ENCODE measurements at regions not wholly inside any gene's neighbourhood (a gene's known extent, or its start where the extent isn't known, plus 50 kb on each side); places are given as distances from the start of the nearest gene placed in this dataset.
"Not testable (repeated sequence)": the region's sequence is repeated elsewhere in the genome, so short reads cannot be mapped to it uniquely, and the experiment has no call there.

- DNase-seq = no peak
These were observed 718.9 kb downstream of the CCSER2 start for GRCh38 chr10:85047170-85047834.

GRCh38 chr10:85047979-85048378, 719.6 kb downstream of the CCSER2 start:
- DNase-seq = no peak

GRCh38 chr10:85048644-85049043, 720.3 kb downstream of the CCSER2 start:
- DNase-seq = no peak

DNA sequence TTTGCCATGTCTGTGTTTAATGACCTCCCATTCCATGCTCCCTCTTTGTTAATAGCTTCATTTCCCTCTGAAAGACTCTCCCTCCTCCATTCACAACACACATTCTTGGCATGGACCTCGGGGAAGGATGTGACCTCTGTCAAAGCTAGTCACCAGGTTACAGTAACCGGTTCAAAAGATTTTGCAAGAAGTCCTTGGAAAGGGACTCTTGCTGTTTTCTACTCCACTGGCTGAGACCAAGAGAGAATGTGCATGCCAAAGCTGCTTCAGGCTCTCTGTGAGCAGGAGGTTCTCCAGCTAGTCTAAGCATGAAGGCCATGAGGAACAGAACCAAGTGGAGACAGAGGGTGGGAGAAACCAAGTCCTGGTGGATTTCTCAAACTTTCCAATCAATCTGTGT, 732.6 kb downstream of the CCSER2 start:
- DNase-seq = no peak

DNA sequence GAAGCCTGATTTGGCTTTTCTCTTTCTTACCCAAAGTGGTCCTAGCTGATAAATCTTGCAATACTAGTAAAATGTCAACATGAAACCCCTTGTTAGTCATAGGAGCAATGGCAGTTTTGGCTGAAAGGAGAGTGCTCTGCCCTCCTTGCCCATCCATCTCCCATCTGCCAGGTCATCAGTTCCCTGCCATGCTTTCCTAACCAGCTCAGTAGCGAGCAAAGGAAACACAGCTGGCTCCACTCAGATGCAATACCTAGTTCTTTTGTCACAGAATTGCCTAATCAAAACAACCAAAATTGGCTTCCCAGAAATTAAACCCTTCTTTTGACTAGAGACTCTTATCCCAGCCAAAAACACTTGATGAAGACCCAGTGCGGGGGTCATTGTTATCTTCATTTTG, 733.0 kb downstream of the CCSER2 start:
- no peak for DNase-seq

GRCh38 chr10:85067955-85068354, 739.6 kb downstream of the CCSER2 start:
- no peak for DNase-seq

DNA sequence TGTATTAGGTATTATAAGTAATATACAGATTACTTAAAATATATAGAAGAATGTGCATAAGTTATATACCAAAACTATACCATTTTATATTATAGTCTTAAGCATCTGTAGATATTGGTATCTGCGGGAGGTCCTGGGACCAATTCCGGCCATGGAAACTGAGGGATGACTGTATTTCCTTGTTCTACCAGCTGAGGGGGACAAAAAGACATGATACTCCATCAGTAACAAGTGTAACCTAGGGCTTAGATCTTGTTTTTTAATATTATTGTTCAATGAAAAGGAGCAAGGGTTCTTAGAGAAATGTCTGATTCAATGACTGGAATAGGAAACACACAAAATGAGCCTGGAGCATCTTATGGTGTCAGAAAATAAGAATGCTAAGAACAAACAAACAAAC, 752.5 kb downstream of the CCSER2 start:
- no peak for DNase-seq

- no peak for DNase-seq
These were observed 770.6 kb downstream of the CCSER2 start for GRCh38 chr10:85098835-85099521.

- DNase-seq = no peak
These were observed 772.1 kb downstream of the CCSER2 start for GRCh38 chr10:85100495-85100894.

DNA sequence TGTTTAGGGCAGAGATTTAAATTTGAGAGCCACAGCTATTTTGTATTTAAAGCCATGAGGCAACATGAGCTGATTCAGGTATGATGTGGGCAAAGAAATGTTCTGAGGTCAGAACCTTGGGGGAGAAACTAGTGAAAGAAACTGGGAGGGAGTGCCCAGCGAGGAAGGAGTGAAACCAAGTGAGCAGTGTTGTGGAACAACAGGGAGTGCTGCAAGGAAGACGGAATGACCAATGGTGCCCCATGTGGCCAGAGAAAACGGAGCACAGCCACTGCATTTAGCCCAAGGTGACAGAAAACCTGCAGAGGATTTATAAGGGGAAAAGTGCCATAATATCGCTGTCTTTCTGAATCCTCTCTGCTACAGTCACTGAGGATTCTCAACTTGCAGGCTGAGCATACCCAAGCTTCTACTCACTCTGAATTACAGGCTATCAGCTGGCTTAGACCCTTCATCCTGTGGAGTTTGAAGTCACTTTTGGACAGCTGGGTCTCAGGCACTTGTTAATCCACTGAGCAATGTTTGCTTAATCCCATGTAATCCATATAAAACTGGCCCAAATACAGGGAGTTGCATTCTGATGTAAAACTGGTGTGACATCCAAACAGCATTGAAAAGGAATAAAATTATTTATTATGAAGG, 777.3 kb downstream of the CCSER2 start:
- no peak for DNase-seq

DNA sequence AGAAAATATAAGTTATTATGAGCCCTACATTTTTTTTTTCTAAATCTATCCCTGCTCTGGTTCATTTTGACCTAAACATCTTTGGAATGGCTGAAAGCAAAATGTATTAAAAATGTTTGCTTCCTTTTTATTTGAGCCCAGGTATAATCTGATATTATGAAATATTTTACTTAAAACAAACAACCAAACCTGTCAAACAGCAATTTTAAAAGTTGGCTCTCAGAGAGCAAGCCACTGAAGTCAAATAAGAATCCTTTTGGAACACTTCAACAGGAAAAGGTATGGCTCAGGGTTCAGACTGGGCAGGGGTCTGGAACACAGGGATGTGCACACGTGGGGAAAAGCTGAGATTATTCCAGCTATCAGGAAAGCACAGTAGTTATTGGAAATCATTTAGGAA, 782.9 kb downstream of the CCSER2 start:
- DNase-seq = no peak

- no peak for DNase-seq
These were observed 796.2 kb downstream of the CCSER2 start for GRCh38 chr10:85124603-85125051.

DNA sequence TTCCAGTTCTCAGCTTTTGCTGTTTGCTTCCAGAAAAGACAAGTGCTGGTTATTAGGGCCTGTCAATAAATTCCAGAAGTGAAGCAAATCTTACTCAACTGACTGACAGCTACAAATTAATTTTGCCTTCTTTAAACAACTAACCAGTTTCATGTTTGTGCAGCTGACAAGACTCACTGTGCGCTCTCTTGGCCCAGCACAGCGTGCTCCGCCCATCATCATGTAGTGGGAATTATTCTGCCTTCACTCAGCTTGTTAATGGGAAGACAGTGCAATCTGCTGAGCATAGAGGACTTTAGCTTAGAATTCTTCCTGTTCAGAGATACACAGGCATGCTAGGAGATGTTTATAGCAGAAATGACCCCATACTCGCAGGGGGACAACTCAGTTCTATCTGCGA, 808.9 kb downstream of the CCSER2 start:
- no peak for DNase-seq

GRCh38 chr10:85138046-85138445, 809.7 kb downstream of the CCSER2 start:
- no peak for DNase-seq

GRCh38 chr10:85139124-85139523, 810.7 kb downstream of the CCSER2 start:
- DNase-seq = no peak

- DNase-seq = not testable (repeated sequence)
These were observed 813.1 kb downstream of the CCSER2 start for GRCh38 chr10:85141520-85141919.

DNA sequence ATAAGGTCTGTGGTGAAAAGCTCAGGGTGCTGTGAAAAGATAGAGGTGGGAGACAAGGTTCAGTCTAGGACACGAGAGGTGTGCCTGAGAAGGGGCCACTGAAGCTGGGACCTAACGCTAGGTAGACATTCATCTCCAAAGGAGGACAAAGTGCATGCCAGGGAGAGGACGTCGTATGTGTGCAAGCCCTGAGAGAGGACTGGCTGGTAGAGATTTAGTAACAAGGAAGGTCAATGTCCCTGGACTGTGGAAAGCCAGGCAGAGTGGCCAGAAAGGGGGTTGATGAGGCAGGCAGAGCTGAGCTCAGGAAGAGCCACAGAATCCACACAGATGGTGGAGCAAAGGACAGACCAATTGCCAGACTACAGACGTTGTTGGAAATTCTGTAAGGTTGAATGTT, 817.6 kb downstream of the CCSER2 start:
- no peak for DNase-seq

GRCh38 chr10:85147346-85148250, 819.2 kb downstream of the CCSER2 start:
- no peak for DNase-seq

- DNase-seq = no peak
These were observed 820.6 kb downstream of the CCSER2 start for GRCh38 chr10:85148693-85149640.

DNA sequence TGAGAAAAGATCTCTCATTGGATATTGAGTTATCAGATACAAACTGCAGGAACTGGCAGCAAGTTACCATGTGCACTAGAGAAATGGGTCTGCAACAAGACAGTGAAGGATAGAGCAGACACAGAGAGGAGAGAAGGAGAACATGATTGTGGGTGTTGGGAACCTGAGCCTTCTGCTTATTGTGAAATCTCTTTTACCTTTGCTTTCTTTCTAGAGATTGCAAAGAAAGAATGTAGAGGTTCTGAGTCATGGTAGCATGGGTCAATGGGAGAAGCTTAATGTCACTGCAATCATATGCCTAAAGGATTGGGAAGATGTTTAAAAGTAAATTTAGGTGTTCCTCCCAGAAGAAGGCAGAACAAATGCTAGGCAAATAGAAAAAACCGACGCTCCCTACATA, 821.4 kb downstream of the CCSER2 start:
- DNase-seq = no peak

GRCh38 chr10:85151506-85151905, 823.1 kb downstream of the CCSER2 start:
- DNase-seq = no peak

GRCh38 chr10:85152496-85152895, 824.1 kb downstream of the CCSER2 start:
- DNase-seq = no peak
